ENCODE measurements at regions not wholly inside any gene's neighbourhood (a gene's known extent, or its start where the extent isn't known, plus 50 kb on each side); places are given as distances from the start of the nearest gene placed in this dataset.
"Not testable (repeated sequence)": the region's sequence is repeated elsewhere in the genome, so short reads cannot be mapped to it uniquely, and the experiment has no call there.

DNA sequence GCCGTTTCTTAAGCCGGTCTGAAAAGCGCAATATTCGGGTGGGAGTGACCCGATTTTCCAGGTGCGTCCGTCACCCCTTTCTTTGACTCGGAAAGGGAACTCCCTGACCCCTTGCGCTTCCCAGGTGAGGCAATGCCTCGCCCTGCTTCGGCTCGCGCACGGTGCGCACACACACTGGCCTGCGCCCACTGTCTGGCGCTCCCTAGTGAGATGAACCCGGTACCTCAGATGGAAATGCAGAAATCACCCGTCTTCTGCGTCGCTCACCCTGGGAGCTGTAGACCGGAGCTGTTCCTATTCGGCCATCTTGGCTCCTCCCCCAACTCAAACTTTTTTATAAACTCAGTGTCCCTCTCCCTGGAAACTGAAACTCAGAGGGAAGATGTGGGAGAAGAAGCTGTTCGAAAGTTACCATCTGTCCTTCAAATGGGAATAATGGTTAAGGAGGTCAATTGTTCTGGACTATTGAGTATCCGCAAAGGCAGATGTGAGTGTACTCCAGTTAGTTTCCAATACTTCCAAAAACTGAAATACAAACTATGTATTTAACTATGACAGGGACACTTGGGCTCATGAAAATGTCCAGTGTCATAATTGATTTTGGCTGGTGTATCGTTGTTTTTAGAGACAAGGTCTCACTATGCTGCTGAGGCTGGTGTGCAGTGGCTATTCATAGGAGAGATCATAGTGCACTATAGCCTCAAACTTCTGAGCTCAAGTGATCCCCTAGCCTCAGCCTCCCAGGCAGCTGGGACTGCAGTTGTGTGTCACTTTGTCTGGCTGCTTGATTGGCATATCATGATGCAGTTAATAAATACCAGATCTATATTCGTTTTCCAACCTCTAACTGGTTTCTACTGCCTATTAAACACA lies 67.8 kb upstream of the OSBPL3 start:
- in situ Hi-C loops (cut with MboI); H3K4me1 ChIP-seq (ENCODE audit: control insufficient read depth, insufficient read depth, low read length); H3K27ac ChIP-seq (ENCODE audit: control insufficient read depth, insufficient read depth); H3K79me2 ChIP-seq (ENCODE audit: control insufficient read depth, insufficient read depth, low read length); ATAC-seq; CTCF ChIA-PET; H4K20me1 ChIP-seq (ENCODE audit: control insufficient read depth, insufficient read depth); H3K4me2 ChIP-seq (ENCODE audit: control insufficient read depth, insufficient read depth); H3K4me3 ChIP-seq; POLR2A ChIA-PET; intact Hi-C loops (cut with micrococcal nuclease; ENCODE audit: unreplicated experiment); RAD21 ChIA-PET (ENCODE audit: unreplicated experiment); FAIRE-seq; H2AFZ ChIP-seq (ENCODE audit: control insufficient read depth, low read depth, low read length); H3K9me3 ChIP-seq (replicated peaks; ENCODE audit: control insufficient read depth, insufficient read depth, low read length); H3K9ac ChIP-seq (ENCODE audit: control insufficient read depth, insufficient read depth, low read length); H3K27me3 ChIP-seq (replicated peaks in 1 of 2; ENCODE audit: control insufficient read depth in 2 of 2, insufficient read depth in 2 of 2, low read length in 1 of 2); H3K36me3 ChIP-seq (ENCODE audit: control insufficient read depth in 2 of 2, insufficient read depth in 2 of 2, low read length in 1 of 2); BruUV-seq (replicated peaks); DNase-seq (ENCODE audit: low read depth, low spot score): not testable (repeated sequence)
- SMC1A ChIA-PET (ENCODE audit: uncharacterized antibody, unreplicated experiment), result interaction anchor here (1.2 kb wide), 1 partner anchor 65 kb away, joined by 3 read pairs; no protein-coding TSS in a partner anchor
- WGBS (ENCODE audit: insufficient coverage, insufficient replicate concordance, low lambda C conversion rate, missing lambda C conversion rate), result 84% methylated on average over 10 of the region's 27 CpGs

DNA sequence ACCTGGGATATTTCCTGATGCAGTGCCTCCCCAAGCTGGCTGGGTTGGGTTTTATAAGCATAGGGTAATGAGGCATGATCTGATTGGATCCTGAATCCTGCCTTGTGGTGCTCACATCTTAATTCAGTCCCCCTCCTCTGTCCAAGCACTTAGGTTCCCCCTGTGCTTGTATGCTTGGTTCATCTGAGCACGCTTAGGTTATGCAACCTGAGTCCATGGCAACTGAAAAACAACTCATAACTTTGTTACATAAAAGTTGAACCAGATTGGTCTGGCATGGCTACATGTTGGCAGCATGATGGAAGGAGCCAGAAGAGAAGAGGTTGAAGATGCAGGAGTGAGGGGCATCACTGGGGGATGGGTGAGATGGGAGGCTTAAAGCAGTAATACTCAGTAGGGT lies 57.3 kb upstream of the OSBPL3 start:
- intact Hi-C loops (cut with micrococcal nuclease; ENCODE audit: unreplicated experiment) (no loop called here), in situ Hi-C loops (cut with MboI) (no loop called here)
- no TSS peak for BruUV-seq (replicated peaks)
- Histone ChIP-seq H3K9me3 (replicated peaks; ENCODE audit: control insufficient read depth, insufficient read depth, low read length) (no peaks in the 10 kb centered on the region; the same call in 2 of the 3 replicates), H3K9ac (ENCODE audit: control insufficient read depth, insufficient read depth, low read length) (no peak overlapping the region), H3K27me3 (replicated peaks in 1 of 2; ENCODE audit: control insufficient read depth in 2 of 2, insufficient read depth in 2 of 2, low read length in 1 of 2) (no peaks in the 10 kb centered on the region), H3K4me2 (ENCODE audit: control insufficient read depth, insufficient read depth) (no peak overlapping the region), H3K27ac (ENCODE audit: control insufficient read depth, insufficient read depth) (no peak overlapping the region), H4K20me1 (ENCODE audit: control insufficient read depth, insufficient read depth) (no peaks in the 10 kb centered on the region), H3K79me2 (ENCODE audit: control insufficient read depth, insufficient read depth, low read length) (no peaks in the 10 kb centered on the region), H3K4me1 (ENCODE audit: control insufficient read depth, insufficient read depth, low read length) (no peaks in the 10 kb centered on the region), H2AFZ (ENCODE audit: control insufficient read depth, low read depth, low read length) (no peak overlapping the region), H3K4me3 (no peak overlapping the region), H3K36me3 (ENCODE audit: control insufficient read depth in 2 of 2, insufficient read depth in 2 of 2, low read length in 1 of 2) (no peaks in the 10 kb centered on the region)
- SMC1A ChIA-PET (ENCODE audit: uncharacterized antibody, unreplicated experiment), result interaction anchor here (1.6 to 2.1 kb wide), 2 partner anchors 8 to 9 kb away, joined by 3 to 6 read pairs; no protein-coding TSS in a partner anchor
- CTCF ChIA-PET, result interaction anchor here (0.6 to 1.0 kb wide), 2 partner anchors 27 to 225 kb away, joined by 5 to 7 read pairs; no protein-coding TSS in a partner anchor
- 59% methylated on average over 1 of the region's 1 CpG for WGBS (ENCODE audit: insufficient coverage, insufficient replicate concordance, low lambda C conversion rate, missing lambda C conversion rate)
- no peak for FAIRE-seq
- RAD21 ChIA-PET (ENCODE audit: unreplicated experiment), result no interaction called here
- POLR2A ChIA-PET, result no interaction called here
- ATAC-seq, result no peak
- DNase-seq (ENCODE audit: low read depth, low spot score), result no peak
- no peak for TF ChIP-seq IRF4 (IDR thresholded peaks at IDR 0.05; ENCODE audit: low read depth, low read length)
- TF ChIP-seq, protein P1, sequence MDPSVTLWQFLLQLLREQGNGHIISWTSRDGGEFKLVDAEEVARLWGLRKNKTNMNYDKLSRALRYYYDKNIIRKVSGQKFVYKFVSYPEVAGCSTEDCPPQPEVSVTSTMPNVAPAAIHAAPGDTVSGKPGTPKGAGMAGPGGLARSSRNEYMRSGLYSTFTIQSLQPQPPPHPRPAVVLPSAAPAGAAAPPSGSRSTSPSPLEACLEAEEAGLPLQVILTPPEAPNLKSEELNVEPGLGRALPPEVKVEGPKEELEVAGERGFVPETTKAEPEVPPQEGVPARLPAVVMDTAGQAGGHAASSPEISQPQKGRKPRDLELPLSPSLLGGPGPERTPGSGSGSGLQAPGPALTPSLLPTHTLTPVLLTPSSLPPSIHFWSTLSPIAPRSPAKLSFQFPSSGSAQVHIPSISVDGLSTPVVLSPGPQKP (IDR thresholded peaks at IDR 0.05; ENCODE audit: low read depth, low read length), result no peak
- no peak for TF ChIP-seq JUNB (IDR thresholded peaks at IDR 0.05)
- no peak for TF ChIP-seq SUZ12 (IDR thresholded peaks at IDR 0.05; ENCODE audit: unreplicated experiment)
- TF ChIP-seq KDM1A (IDR thresholded peaks at IDR 0.05; ENCODE audit: borderline replicate concordance), result no peak
- no peak for TF ChIP-seq MYC (IDR thresholded peaks at IDR 0.05; ENCODE audit: insufficient read depth, insufficient read length, insufficient replicate concordance, low read length, severe bottlenecking)
- no peak for TF ChIP-seq BHLHE40 (IDR thresholded peaks at IDR 0.05; ENCODE audit: borderline replicate concordance in 1 of 2, low read depth in 2 of 2, low read length in 1 of 2)
- TF ChIP-seq, protein P2, sequence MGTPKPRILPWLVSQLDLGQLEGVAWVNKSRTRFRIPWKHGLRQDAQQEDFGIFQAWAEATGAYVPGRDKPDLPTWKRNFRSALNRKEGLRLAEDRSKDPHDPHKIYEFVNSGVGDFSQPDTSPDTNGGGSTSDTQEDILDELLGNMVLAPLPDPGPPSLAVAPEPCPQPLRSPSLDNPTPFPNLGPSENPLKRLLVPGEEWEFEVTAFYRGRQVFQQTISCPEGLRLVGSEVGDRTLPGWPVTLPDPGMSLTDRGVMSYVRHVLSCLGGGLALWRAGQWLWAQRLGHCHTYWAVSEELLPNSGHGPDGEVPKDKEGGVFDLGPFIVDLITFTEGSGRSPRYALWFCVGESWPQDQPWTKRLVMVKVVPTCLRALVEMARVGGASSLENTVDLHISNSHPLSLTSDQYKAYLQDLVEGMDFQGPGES (IDR thresholded peaks at IDR 0.05), result no peak
- TF ChIP-seq MTA2 (IDR thresholded peaks at IDR 0.05; ENCODE audit: low read depth), result no peak
- TF ChIP-seq NFIC (IDR thresholded peaks at IDR 0.05; ENCODE audit: low read depth, low read length), result no peak
- no peak for TF ChIP-seq RCOR1 (conservative IDR thresholded peaks at IDR 0.05; ENCODE audit: low read depth, low read length)
